AG08396 (cell line): ENCODE measurements at regions not wholly inside any gene's neighbourhood (a gene's known extent, or its start where the extent isn't known, plus 50 kb on each side); places are given as distances from the start of the nearest gene placed in this dataset.

Experiments used
- DNase-seq: peaks from one replicate; pipeline ENCODE4 v3.0.0; 2012; ENCODE audit warnings: low spot score, mixed read lengths

DNA sequence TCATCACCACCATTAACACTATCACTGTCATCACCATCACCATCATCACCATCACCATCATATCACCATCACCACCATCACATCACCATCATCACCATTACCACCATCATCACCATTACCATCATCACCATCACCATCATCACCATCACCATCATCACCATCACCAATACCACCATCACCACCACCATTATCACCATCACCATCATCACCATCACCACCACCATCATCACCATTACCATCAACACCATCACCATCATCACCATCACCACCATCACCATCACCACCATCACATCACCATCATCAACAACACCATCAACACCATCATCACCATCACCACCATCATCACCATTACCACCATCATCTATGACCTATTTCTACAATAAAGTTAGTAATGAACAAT lies 86.1 kb upstream of the PDE10A start:
- DNase-seq = no peak

DNA sequence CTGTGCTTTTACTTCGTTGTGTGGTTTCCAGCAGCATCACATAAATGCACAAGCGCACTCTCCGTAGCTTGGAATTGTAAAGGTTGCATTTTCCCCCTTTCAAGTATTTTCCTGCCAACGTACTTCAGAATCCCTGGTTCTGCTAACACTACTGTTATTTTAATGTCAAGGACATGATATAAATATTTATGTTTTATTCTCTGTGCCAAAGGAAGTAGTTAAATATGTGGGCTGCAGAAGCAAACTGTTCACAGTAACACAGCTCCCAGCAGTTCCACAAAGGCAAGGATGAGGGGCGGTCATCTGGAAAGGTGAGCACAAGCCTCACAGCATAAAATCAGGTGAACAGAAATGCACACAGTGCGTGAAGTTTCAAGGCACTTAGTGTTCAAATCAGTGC lies 85.3 kb upstream of the PDE10A start:
- no peak for DNase-seq

GRCh38 chr6:165747963-165748362 lies 84.9 kb upstream of the PDE10A start:
- DNase-seq = no peak

DNA sequence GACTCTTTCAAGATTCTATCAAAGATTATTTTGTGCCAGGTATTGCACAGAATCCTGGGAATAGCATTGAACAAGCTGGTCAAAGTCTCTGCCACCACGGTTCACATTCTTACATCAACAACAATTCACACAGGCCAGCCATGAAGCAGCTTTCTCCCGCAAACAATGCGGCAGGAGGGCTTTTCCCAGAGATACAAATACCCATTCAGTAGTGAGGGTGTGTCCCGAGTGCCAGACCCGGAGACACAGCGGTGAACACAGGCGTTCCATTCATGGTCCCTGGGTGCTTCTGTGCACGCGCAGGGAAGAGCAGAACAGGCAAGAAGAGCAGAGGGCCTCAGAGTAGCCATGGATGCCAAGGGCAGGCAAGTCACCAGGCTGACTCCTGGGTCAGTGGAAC lies 83.3 kb upstream of the PDE10A start:
- no peak for DNase-seq

DNA sequence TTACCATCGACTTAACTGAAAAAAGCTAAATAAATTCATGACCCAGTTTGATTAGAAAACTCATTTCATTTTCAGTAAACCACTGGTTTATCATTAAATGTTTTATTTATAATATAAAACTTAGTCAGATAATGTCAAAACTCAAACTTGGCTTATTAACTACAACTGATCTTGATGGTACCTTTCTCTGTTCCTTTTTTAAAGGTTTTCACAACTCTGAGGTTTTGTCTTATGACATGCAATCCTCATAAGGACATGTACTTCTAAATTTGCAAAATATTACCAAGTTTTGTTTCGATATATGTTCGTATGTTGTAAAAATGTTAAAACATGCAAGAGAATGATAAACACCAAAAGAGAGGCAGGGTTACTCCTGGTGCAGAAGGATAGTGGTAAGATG lies 82.5 kb upstream of the PDE10A start:
- DNase-seq = no peak

- no peak for DNase-seq
Measured at GRCh38 chr6:165744555-165745228, 81.7 kb upstream of the PDE10A start.

DNA sequence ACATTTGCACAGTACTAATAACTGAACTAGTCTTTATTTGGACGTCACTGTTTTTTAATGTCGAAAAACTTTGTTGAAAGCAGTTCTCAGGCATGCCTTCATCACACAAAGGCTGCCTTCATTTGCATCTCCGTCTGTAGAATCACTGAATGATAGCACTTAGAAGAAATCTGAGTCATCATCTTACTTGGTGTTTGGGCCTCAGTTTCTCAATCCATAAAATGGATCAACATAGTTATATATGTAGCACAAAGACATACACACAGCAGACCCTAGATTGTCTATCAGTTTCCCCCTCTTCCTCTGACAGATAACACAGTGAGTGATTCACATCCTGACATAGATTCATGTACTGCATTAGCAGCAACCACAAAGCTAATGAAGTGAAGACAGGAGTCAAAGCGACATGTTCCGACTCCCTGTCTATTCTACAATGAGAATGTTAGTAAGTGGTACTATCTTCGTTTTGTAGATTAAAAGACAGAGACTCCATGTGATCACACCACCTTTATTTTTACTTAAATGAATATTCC lies 80.4 kb upstream of the PDE10A start:
- DNase-seq = no peak

DNA sequence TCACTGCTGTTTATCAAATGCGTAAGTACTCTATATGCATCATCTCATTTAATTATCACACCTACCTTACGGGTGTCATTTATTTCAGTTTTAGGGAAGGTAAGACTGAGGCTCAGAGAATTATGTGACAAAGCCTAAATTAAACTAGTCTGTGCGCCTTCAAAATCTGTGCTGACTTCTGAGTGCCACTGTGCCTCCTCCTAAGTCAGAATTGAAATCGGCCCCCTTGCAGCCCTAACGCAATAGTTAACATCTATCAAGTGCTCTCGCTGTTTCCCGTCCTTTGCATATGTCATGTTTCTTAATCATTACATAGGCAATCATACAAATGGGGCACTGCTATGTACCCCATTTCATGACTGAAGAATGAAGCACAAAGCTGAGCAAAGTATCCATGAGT lies 79.0 kb upstream of the PDE10A start:
- no peak for DNase-seq

GRCh38 chr6:165737396-165737795 lies 74.4 kb upstream of the PDE10A start:
- no peak for DNase-seq

DNA sequence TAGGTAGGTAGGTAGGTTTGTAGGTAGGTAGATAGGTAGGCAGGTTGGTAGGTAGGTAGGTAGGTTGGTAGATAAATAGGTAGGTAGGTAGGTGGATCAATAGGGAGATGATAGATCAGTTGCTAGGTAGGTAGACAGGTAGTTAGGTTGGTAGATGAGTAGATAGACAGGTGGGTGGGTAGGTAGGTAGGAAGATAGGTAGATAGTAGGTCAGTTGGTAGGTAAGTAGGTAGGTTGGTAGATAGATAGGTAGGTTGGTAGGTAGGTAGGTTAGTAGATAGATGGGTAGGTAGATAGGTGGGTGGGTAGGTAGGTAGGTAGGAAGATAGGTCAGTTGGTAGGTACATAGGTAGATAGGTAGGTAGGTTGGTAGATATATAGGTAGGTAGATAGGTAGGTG lies 72.0 kb upstream of the PDE10A start:
- no peak for DNase-seq

DNA sequence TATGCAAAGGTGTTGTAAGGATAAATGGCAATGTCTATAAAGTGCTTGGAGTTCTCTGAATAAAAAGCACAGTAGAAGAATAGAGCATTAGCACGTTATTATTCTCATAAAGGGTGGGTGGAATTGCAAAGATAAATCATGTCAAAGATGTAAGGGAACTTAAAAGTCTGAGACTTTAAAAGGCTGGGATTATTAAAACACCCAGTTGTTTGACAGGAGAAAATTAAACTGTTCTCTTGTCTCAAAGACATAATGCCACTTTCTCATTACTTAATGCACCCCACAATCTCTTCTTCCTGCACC lies 70.4 kb upstream of the PDE10A start:
- no peak for DNase-seq

DNA sequence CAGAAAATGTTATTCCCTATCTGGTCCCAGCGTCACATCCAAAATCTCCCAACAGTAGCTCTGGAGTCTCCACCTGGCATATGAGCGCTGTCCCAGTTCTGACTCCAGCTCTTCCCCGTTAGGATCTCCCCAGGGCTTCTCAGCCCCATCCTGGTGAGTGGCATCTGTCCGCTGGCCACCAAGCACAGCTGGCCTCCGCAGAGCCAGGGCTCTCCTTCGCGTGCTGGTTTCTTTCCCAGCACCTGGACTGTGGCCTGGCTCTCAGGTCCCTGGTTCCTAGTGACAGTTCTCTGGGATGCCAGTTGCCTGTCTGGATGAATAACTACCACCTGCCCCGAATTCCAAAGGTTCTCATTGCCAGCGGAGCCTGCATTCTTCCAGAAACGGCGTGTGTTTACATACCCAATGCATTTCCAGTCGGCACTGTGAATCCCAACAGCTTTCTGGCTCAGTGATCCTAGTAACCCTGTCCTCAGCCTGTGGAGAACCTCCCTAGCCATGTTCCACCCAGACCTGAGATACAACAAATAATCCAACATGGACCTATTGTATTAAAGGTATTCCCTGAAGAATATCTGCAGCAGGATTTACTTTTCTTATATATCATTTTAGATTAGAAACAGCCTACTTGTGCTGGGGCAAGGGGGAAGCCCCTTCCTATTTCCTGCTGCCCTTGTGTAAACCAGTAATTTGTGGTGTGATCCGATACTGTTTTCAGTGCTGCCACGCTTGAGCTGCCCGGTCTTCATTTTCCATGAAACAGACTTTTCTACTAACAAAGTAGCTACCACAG lies 69.9 kb upstream of the PDE10A start:
- no peak for DNase-seq

- peak; percentile 39 for DNase-seq
Measured at GRCh38 chr6:165729307-165729936, 66.4 kb upstream of the PDE10A start.

GRCh38 chr6:165728216-165728615 lies 65.2 kb upstream of the PDE10A start:
- no peak for DNase-seq

GRCh38 chr6:165726965-165727381 lies 63.9 kb upstream of the PDE10A start:
- no peak for DNase-seq

- DNase-seq = no peak
Measured at GRCh38 chr6:165726290-165726875, 63.3 kb upstream of the PDE10A start.

- no peak for DNase-seq
Measured at GRCh38 chr6:165725201-165725600, 62.2 kb upstream of the PDE10A start.

GRCh38 chr6:165723326-165723725 lies 60.3 kb upstream of the PDE10A start:
- no peak for DNase-seq

GRCh38 chr6:165722022-165722421 lies 59.0 kb upstream of the PDE10A start:
- no peak for DNase-seq

GRCh38 chr6:165721356-165721755 lies 58.3 kb upstream of the PDE10A start:
- DNase-seq = no peak

GRCh38 chr6:165718491-165718891 lies 55.5 kb upstream of the PDE10A start:
- no peak for DNase-seq

GRCh38 chr6:165717732-165718465 lies 54.9 kb upstream of the PDE10A start:
- no peak for DNase-seq
